SKM-1 (cell line): ENCODE measurements at regions not wholly inside any gene's neighbourhood (a gene's known extent, or its start where the extent isn't known, plus 50 kb on each side); places are given as distances from the start of the nearest gene placed in this dataset.

Experiments
- DNase-seq: peaks from one replicate; lab custom pipeline; 2025; ENCODE audit not compliant: unreplicated experiment; lab: John Stamatoyannopoulos, UW

DNA sequence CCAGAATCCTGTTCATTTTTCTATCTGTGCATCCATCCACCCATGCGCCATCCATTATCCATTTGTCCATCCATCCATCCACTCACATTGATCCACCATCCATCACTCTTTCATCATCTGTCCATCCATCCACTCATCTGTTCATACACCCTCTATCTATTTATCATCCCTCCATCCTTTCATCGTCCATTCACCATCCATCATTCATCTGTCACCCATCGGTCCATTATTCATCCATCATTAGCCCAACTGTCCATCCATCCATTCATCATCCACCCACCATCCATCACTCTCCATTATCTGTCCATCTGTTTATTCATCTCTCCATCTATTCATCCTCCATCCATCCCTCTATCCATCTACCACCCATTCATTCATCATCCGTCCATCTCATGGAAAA is 125.7 kb upstream of the TMPRSS2 start:
- no peak for DNase-seq

DNA sequence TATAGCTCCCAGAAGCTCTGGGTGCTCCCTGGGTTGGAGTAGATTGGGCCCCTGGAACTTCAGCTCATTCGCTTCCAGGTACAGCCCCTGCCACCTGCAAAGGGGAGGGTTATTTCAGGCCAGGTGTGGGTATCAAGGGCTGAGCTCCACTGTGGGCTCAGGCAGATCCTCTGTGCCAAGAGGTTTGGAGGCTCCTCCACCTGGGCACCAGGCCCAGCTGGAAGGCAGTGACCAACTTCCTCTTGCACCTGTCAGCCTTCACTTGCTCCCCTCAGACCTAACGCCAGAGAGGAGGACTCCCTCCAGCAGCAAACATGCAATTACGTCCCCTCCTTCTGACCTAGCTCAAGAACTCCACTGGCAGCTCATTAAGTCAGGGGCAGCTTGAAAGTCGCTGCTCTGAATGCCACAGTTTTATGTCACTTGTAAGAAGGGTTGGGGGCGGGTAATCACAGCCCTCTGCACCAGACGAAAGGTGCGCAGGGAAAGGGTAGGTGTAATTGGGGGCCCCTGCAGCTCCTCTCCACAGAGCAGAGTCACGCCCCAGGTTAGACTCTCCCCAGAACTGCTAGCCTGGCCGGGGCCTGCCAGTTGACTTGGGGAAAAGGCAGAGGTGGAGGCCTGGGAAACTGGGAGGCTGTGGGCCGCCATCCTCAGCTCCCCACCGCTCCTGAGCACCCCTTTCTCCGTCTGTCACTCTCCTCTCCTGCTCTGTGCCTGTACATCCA is 125.0 kb upstream of the TMPRSS2 start:
- no peak for DNase-seq

DNA sequence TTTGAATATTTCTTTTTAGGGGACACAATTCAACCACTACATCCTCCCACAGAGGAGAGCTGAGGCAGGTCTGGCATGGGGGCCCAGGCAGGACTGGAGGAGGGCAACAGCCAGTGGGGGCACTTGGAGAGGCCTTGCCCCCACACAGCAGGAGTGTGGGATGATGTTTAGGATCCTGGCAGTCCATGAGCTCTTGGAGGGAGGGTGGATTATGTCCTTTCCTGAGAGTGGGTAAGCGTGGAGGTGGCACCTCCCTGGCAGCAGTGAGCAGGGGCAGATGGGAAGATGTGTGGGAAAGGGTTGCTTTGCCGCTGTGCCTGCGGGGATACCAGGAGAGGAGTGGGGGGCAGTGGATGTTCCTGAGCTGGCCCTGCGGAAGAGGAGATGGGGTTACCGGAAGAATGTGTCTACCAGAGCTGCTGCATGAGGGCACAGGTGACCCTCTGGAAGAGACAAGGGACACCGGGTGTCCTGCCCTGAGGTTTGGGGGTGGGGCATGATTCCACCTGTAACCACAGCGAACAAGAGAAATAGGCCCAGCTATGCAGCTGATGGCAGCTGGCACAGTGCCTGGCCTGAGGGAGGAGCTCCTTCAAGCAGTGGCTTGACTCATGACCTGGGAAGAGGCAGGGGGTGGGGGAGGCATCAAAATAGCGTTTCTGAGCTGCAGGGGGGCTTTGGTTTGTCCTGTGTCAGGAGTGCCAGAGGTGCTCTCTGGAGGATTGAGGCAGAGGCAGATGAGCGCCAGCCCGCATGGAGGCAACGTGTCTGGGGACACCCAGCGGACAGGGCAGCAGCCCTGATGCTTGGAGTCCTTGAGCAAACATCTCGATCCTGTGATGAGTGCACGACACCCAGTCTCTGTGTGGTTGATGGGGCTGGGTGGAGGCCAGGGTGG is 123.9 kb upstream of the TMPRSS2 start:
- DNase-seq: no peak

- no peak for DNase-seq
These were observed 123.0 kb upstream of the TMPRSS2 start for GRCh38 chr21:41630917-41631316.

GRCh38 chr21:41630249-41630648 is 122.3 kb upstream of the TMPRSS2 start:
- DNase-seq: no peak

- DNase-seq: no peak
These were observed 120.3 kb upstream of the TMPRSS2 start for GRCh38 chr21:41628256-41628655.

DNA sequence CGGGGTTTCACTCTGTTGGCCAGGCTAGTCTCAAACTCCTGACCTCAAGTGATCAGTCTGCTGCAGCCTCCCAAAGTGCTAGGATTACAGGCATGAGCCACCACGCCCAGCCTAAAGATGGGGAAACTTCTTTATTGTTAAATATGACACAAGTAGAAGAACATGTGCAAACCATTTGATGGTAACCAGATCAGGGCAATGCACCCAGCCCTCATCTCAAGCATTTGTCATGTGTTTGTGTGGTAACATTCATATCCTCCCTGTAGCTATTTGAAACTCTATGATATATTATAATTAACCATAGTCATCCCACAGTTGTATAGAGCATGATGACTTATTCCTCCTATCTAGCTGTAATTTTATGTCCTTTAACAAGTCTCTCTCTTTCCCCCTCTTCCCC is 119.5 kb upstream of the TMPRSS2 start:
- no peak for DNase-seq

- no peak for DNase-seq
These were observed 118.1 kb upstream of the TMPRSS2 start for GRCh38 chr21:41626021-41626420.

DNA sequence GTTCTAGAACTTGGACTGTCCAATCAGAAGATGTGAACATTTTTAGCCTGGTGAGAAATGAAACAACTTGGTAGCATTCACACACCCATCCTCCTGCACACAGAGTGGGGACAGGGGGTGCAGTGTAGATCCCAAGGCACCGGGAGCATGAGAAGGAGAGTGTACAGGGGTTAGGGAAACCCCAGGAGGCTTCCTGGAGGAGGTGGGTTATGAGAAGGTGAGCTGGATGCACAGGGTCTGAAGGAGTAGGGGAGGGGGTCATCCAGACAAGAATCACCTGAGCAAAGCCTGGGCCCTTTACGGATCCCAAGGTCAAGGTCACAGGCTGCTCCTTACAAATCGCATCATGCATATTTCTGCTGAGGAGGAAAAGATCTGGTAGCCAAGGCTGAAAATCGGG is 117.5 kb upstream of the TMPRSS2 start:
- DNase-seq: no peak

GRCh38 chr21:41624674-41625310 is 116.8 kb upstream of the TMPRSS2 start:
- DNase-seq: no peak

DNA sequence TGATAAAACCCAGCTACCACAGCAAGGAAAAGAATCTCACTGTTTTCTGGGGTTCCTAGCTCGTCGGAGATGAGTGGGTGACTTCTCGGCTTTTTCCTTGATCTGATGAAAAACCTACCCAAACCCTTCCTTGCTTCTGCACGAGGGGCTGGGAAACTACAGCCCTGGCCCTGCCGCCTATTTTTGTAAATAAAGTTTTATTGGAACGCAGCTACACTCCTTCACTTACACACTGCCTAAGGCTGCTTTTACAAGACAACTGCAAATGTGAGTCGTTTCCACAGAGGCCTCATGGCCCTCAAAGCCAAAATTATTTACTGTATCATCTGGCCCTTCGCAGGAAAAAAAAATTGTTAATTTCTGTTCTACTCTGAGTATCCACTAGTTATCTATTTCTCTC is 116.0 kb upstream of the TMPRSS2 start:
- no peak for DNase-seq

- no peak for DNase-seq
These were observed 115.0 kb upstream of the TMPRSS2 start for GRCh38 chr21:41622831-41623548.

- DNase-seq: no peak
These were observed 114.2 kb upstream of the TMPRSS2 start for GRCh38 chr21:41622201-41622600.

DNA sequence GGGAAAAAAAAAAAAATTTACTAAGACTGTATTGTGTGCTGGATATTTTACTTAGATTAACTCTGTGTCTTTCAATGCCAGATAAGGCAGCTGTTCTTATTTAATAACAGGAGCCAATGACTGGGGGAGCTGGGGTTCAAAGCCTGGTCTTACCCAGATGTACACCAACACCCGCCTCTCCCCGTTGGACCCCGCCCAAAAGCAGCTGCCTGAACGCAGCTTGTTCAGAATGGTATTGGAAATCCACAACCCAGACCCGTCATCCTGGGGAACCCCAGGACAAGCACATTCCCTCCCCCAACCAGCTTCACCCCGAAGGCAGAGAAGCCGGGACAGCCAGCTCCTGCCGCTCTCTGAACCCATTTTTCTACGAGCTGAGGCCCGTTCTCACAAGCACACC is 113.6 kb upstream of the TMPRSS2 start:
- DNase-seq: no peak

GRCh38 chr21:41620982-41621381 is 113.0 kb upstream of the TMPRSS2 start:
- DNase-seq: no peak

- DNase-seq: no peak
These were observed 112.6 kb upstream of the TMPRSS2 start for GRCh38 chr21:41620541-41620940.

DNA sequence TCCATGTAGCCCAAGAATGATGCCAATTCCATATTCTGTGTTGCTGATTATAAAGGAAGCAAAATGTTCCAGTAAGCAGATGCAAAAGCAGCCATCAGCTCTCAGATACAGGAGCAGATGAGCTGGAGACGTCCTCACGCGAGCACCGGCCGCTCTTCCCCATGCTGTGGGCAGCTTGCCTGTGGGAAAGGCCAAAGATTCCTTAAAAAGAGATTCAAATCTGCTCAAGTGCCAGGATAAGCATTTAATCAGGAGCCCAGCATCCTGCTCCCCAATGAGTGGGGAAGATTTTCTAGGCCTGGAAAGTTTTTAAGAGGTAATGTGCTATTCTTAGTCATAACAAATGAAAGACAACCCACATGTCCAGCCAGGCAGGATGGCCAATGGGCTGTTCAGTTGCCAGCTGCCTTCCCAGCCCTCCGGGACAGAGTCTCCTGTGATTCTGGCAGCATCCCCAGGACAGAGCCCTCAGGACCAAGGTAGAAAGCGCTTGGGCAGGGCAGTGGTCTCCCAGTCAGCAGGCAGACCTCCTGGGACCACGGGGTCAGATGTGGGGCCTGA is 108.2 kb upstream of the TMPRSS2 start:
- no peak for DNase-seq

- no peak for DNase-seq
These were observed 107.7 kb upstream of the TMPRSS2 start for GRCh38 chr21:41615613-41616012.

GRCh38 chr21:41614511-41614910 is 106.6 kb upstream of the TMPRSS2 start:
- no peak for DNase-seq

- no peak for DNase-seq
These were observed 105.6 kb upstream of the TMPRSS2 start for GRCh38 chr21:41613533-41613909.
